NCI-H2196 (cell line): ENCODE measurements at regions not wholly inside any gene's neighbourhood (a gene's known extent, or its start where the extent isn't known, plus 50 kb on each side); places are given as distances from the start of the nearest gene placed in this dataset.
"Not testable (repeated sequence)": the region's sequence is repeated elsewhere in the genome, so short reads cannot be mapped to it uniquely, and the experiment has no call there.

Experiments used
- DNase-seq: peaks from one replicate; lab custom pipeline; 2025; ENCODE audit not compliant: unreplicated experiment; lab: John Stamatoyannopoulos, UW

- no peak for DNase-seq
These were observed 78.0 kb downstream of the SEC16B start for GRCh38 chr1:177891809-177892208.

DNA sequence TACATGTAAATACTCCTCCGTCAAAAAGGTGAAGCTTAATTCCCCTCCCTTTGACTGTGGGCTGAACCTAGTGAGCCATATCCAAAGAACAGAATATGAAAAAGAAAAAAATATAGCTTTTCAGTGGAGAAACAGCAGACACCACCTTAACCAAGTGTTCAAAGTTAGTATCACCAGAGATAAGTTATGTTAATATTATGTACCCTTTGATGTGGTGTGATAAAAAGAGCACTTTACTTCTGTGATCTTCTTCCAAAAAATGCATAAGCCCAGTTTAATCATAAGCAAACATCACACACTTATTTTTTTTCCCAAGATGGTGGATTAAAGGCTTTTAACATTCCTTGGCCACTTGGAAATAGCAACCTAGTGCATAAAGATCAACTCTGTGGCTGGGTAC is 79.4 kb downstream of the SEC16B start:
- no peak for DNase-seq

- no peak for DNase-seq
These were observed 85.3 kb downstream of the SEC16B start for GRCh38 chr1:177884479-177885021.

DNA sequence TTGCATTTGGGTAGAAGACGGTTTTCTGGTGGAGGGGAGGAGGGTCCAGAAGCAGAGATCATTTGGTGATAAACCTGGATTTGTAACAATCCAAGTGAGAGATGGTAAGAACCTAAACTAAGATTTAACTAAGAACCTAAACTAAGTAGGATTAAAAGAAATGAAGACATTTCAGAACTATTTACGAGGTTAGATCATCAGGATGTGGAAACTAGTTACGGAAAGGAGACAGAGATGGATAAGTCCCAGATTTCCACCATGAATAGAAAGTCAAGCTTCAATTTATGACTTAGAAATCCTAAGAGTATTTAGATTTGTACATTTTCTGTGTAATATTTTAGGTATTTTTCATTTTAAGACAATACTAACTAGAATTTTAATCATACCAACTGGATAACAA is 86.3 kb downstream of the SEC16B start:
- no peak for DNase-seq

- no peak for DNase-seq
These were observed 89.4 kb downstream of the SEC16B start for GRCh38 chr1:177880339-177880891.

DNA sequence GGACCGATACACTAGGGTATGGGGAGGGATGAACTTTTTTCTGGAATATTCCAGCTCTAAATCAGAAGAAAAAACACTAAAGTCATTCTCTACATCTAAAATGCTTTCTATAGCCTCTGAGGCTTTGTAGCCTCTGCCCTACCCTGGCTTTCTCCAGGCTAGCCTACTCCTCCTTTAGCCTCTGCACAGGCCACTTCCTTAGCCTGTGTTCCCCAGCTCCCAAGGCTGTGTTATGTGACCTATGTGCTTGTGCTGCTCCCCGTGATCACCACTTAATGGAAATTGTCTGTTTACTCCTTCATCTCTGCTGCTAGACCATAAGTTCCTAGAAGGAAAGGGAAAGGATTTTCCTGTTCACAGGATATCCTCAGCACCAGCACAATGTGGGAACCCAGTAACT is 92.8 kb downstream of the SEC16B start:
- no peak for DNase-seq

DNA sequence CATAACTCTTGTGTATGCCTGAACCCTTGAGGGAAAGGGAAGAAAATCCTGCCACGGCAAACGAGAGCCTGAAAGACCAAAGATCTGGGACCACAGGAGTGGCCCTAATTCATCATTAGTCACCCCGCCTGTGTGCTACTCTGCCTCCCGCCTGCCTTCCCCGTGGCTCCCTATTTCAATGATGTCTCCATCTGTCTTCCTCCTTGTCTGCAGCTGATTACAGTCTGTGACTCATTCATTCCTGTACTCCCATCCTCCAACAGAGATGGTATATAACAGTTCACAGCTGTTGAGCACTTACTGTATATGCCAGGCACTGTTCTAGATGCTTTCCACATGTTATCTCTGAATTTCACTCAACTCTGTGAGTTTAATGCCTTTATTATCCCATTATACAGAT is 96.6 kb downstream of the SEC16B start:
- no peak for DNase-seq

GRCh38 chr1:177872308-177872900 is 97.5 kb downstream of the SEC16B start:
- no peak for DNase-seq

DNA sequence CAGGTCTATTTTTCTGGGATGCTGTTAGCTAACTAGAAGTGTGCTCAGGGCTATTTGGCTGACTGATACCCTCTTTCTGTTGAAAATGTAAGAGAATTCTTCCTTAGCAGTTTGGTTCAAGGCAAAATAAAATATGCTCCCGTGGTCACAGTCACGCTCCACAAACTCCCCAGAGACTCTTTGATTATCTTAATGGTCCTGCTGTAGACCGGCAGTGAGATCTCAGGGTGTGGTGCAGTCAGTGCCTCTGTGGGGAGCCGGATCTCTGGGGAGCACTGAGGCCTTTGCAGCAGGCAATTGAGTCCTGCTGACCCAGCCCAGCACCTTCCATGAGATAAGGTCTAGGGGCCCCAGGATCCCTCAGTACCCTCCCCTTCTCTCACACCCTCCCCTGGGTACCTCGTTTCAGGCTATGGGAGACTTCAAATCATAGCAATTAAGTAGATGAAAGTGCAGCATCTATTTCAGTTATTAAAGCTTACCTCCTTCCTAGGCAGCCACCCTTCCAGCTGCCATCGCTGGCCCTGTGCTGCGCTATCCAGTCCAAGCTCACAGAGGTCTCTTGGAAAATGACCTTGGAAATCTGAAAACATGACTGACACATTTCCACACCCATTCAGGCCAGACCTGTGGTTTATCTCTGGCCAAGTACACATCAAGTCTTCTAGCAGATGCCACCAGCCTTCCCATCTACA is 98.1 kb downstream of the SEC16B start:
- DNase-seq = no peak

DNA sequence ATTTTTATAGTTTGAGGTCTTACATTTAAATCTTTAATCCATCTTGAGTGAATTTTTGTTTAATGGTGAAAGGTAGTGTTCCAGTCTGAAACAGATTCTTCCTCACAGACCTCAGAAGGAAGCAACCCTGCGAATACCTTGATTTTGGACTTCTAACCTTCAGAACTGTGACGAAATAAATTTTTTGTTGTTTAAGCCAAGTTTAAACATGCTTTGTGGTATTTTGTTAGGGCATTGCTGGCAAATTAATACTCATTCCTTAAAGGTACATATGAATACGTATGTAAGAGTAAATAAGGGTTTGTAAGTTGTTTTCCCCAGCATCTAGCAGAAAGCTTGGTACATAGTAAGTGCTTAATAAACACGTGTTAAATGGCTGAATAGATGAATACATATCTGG is 100.3 kb downstream of the SEC16B start:
- DNase-seq = no peak

- not testable (repeated sequence) for DNase-seq
These were observed 100.8 kb downstream of the SEC16B start for GRCh38 chr1:177869011-177869410.

GRCh38 chr1:177865807-177866206 is 104.1 kb downstream of the SEC16B start:
- DNase-seq = no peak

DNA sequence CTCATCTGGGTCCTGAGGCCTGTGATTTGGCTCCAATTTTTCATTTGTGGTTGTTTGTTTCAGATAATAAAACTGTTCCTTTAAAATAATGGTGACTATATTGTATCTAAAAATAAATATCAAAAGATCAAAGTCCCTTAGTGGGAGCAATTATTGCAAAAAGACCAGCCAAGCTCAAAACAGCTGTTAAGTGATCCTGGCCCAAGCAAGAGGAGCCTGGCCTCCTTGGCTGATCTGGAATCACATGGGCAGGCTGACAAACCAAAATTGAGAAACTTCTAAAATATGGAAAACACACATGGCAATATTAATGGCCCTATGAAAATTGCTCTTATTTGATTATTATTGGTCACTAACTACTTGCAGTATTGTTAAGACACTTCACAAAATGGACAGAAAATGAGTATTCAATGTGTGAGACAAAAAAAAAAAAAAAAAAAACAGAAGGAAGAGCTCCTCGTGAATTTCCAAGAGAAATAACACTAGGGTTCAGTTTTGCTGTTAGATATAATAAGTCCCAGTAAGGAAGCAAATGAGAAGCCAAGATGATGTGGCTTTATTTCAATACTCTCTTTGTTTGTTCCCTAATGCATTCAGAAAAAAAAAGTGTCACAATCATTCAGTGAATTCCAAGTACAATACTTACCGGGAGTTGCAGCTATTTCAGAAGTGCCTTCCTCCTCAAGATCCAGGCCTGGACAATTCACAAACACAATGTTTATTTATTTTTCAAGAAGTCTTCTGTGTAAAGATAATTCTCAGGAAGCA is 105.1 kb downstream of the SEC16B start:
- DNase-seq = no peak

- DNase-seq = no peak
These were observed 106.1 kb downstream of the SEC16B start for GRCh38 chr1:177863796-177864195.

- no peak for DNase-seq
These were observed 106.9 kb downstream of the SEC16B start for GRCh38 chr1:177862916-177863315.

DNA sequence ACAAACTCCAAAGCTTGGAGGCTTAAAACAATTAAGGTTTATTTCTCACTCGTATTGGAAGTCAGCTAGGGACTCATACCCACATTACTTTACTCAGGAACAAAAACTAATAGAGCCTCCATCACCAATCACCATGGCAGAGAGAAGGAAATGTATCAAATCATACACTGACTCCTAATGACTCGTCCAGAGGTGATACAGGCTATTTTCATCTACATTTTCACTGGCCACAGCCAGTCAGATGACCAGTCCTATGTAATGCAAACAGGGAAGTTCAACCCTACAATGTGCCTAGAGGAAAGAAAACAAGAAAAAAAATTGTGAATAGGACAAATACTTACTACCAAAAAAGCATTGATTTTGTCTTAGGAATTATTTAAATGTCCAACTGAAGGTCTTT is 110.3 kb downstream of the SEC16B start:
- DNase-seq = no peak

- no peak for DNase-seq
These were observed 111.5 kb downstream of the SEC16B start for GRCh38 chr1:177858332-177858821.

DNA sequence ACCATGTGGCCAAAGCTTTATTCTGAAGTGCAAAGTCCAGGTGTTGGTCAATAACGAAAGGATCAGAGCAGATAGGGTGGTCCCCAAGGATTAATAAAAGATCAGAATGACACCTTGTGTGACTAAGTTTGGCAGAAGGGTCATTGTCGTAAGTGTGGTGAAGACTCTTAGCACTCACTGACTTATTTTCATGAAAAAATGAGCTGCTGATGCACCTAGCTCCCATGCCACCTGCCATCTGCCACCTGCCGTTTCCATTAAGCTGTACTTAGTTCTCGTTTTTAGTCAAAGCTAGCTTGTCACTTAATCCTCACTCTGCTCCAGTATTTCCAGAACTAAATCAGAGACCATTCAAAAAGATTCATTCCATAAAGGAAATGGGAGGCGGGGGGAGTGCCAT is 112.6 kb downstream of the SEC16B start:
- DNase-seq = no peak

GRCh38 chr1:177854951-177855350 is 114.9 kb downstream of the SEC16B start:
- DNase-seq = no peak

- no peak for DNase-seq
These were observed 120.1 kb downstream of the SEC16B start for GRCh38 chr1:177849579-177850290.

GRCh38 chr1:177849130-177849529 is 120.7 kb downstream of the SEC16B start:
- no peak for DNase-seq
